HG02571 (cell line): ENCODE measurements at regions not wholly inside any gene's neighbourhood (a gene's known extent, or its start where the extent isn't known, plus 50 kb on each side); places are given as distances from the start of the nearest gene placed in this dataset.
"Not testable (repeated sequence)": the region's sequence is repeated elsewhere in the genome, so short reads cannot be mapped to it uniquely, and the experiment has no call there.

ENCODE experiments used
- ATAC-seq: cut with Tn5 transposase; IDR thresholded peaks from one replicate; pipeline ENCODE4 v1.9.1; 2021; ENCODE audit warnings: mild to moderate bottlenecking, moderate library complexity; ENCODE audit not compliant: unreplicated experiment

DNA sequence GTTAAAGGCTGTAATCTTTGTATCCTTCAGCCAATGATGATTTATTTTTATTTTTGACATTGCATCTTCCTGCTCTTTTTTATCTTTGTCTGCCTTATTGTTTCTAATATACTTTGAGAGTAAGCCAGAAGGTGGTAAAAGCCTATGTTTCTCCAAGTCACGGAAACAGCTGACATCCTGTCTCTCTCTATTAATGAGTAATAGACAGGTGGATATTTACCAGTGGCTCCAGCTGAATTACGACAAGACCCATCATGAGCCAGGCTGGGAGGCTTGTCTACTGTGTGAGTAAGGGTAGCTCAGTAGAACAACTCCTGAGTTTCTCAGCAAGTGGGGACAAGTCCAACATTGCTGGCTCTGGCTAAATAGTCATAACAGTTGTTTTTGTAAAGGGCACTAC, 166.6 kb downstream of the NDFIP2 start:
- no peak for ATAC-seq

DNA sequence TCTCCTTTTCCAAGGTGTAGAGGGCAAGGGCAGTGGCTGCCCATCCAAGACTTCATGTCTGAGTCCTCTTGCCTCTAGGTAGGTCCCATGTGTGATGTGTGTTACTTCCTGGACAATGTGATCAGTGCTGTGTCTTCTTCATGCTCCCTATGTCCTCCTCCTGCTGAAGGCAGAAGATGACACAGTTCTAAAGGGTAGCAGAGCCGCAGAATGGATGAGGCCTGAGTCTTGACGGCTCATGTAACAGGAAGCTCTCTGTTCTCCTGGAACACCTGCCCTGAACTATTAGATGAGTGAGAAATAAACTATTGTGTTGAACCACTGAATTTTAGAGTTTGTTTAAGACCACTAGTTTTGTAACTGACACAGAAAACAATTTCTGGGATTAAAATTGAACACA, 165.9 kb downstream of the NDFIP2 start:
- no peak for ATAC-seq

DNA sequence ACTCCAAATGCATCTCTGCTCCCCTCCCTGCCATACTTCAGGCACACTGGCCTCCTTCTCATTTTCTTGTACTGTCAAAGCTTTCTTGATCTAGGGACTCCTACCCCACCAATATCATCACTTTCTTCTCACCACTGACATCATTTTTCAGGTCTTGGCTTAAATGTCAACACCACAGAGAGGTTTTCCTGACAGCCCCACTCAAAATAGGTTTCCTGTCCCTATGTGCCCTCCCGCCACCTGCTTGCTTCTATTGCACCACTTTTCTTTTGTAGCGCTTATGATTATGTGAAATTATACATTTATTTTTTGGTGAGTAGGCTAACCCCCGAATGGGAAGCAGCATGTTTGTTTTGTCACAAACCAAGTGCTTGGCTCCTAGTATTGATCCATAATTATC, 164.6 kb downstream of the NDFIP2 start:
- ATAC-seq = no peak

DNA sequence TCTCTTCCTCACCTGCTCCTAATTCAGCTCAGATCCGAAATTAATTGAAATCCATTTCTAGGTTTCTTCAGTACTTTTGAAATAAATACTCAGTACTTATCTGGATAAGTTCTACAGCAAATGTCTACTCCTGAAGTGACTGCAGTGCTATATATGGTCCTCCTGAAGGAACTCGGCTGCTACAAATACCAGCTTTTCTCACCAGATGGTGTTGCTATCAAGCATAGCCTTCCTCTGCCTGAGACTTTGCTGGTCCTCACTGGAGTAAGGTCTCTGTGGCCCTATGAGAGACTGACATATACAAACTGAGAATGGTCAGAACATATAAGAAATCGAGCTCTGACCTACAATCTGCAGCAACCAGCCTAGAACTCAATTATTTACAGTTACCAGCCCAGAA, 161.6 kb downstream of the NDFIP2 start:
- ATAC-seq = no peak

DNA sequence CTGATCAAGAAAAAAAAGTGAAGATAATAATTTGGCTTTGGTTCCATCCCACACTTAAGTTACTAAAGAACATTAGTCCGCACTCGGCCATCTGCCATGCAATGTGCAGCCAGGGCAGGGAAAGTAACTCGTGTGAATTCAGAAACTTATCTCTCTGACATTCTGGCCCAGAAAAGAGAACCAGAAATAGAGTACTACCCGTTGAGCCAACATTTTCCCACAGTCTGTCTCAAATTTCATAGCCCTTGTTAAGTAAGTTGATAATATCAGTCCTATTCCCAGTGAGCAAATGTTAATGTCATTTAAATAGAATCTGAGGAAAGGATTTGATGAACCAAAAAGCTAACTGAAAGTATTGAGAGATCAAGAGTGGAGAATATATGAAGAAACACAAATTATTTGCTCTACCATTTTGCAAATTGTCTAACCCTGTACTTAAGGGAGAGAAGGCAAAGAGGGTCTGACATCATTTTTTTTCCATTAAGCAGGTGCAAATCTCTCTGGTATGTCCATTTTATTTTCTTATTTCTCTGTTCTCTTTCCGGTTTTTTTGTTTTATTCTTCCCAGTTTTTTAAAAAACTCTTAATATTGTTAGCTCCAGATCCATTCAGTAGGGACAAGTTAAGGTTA, 156.3 kb downstream of the NDFIP2 start:
- no peak for ATAC-seq

DNA sequence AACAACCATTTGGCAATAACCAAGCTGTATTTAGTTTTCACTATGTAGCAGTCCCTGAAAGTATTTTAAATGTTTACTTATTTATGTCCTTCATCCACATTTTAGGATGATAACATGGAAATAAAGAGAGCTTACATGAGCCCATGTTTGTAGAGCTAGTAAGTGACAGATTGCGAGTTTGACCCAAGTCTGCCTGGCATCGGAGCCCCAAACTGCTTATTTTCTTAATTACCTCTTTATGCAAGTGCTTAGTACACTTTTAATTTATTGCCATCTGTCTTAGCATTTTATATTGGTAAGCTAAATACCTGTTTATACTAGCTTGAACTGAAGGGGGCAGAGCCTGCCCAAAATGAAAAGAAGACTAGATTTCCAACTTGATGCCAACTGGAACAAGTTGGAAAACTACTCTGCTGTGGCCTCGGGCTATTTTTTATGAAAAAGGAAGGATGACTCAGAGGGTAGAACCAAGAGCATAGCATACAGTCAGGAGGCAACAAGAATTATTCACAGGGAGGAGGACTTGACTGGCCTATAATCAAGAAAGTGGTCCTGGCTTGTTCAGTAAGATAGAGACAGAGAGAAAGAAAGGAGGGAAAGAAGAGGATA, 150.2 kb downstream of the NDFIP2 start:
- ATAC-seq = no peak

DNA sequence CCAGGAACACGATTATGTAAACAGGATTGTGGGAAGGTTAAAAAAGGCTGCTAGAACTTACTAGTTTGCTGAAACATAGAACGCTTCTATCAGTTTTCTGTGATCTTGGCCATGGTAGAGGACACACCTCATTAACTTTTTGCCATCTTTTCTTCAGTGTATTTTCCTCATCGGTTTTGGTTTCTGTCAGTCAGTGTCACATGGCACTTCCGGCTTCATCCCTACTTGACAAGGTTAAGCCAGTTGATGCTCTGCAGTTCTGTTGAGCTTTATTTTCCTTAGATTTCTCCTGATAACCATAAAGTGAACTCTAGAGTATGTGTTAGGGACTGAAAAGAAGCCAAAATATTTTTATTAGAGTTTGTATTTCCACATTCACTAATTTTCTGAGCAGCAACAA, 147.5 kb downstream of the NDFIP2 start:
- no peak for ATAC-seq

DNA sequence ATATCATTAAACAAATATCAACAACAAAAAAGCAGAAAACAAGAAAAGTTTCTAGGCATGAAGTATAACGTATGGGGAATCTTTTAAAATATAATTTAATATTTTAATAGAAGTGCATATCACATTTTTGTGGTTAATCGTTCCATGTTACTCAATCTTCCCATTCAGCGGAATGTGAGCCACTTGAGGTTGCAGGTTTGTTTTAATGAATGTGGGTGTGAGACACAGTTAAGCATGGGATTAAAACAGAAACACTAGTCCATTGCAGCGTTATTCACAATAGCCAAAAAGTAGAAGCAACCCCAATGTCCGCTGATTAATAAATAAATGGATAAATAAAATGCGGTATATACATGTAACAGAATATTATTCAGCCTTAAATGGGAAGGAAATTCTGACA, 146.0 kb downstream of the NDFIP2 start:
- no peak for ATAC-seq

DNA sequence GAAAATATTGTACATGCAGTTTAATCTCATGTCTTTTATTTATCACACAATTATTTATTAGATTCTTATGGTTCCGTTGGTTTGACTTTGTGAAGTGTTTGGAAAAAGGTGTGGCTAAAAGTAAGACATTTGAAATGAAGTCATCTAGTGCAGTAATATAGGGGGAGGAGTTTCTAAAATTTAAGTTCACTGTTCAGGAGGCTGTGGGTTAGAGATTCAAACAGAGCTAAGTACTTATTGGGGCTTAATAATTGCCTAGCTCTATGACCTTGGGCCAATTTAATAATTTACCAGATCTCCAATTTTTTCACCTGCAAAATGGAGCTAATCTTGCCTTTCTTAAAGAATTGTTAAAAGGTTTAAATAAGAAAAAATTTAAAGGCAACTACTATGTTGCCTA, 144.6 kb downstream of the NDFIP2 start:
- ATAC-seq = no peak

DNA sequence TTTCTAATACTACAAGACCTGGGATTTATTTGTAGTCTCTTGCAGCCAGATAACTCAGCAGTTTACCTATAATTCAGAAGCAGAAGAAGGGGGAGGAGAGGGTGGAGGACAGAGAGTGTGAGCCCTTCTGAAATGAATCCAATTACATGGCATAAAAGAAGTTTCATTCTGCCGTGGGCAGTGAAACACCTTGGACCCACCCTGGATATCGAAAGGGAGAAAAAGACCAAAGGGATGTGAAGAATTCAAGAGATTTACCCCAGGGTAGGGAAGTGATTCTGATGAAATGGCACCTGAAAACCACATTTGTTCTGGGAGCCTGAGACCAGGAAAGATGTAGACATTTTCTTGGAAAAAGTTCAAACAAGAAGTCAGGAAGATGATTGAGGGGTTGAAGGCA, 140.9 kb downstream of the NDFIP2 start:
- ATAC-seq = no peak

DNA sequence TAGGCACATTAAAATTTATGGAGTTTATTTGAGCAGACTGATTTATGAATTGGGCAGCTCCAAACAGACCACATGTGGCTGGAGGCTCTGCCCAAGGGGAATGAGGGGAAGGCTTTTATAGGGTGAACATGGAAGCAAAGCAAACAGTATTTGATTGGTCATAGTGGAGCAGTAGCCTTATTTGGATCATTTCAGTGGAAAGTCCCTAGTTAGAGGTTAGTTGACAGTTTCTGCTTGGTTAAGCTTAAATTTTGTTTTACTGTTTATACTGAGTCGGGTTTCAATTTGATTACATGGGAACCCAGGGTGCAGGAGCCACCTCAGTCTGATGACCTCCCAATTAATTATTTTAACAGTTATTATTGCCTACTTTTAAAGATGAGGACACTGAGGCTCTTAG, 140.5 kb downstream of the NDFIP2 start:
- no peak for ATAC-seq

DNA sequence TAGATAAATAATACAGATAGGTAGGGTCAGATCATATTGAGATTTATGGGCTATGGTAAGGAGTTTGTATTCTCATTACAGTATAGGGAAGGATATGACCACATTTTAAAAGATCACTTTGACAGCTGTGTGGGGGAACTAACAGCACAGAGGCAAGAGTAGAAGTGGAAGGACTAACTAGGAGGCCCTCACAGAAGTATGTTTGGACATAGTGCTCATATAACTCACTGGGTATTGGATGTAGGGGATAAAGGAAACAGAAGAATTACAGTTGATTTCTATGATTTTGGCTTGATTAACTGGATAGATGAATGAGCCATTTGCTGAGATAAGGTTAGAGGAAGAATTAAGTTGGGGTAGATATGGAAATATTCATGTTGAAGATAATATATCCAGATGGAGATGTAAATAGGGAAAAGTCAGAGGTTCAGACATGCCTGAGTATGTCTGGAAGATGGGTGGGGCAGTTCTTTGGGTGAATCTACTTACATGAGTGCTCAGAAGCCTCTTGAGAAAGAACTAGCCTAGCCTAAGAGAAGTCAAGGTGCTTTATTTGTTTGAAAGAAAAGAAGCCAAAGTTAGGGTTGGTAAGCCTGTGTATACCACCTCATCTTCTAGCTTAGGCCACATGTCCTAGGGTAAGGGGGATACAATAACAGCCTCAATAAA, 133.4 kb downstream of the NDFIP2 start:
- no peak for ATAC-seq

DNA sequence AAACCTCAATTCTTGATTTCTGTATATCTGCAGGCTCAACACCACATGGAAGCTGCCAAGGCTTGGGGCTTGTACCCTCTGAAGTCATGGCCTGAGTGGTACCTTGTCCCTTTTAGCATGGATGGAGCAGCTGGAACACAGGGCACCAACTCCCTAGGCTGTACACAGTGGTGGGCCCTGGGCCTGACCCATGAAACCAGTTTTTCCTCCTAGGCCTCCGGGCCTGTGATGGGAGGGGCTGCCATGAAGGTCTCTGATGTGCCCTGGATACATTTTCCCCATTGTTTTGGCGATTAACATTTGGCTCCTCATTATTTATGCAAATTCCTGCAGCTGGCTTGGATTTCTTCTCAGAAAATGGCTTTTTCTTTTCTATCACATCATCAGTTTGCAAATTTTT, 131.6 kb downstream of the NDFIP2 start:
- ATAC-seq = no peak

DNA sequence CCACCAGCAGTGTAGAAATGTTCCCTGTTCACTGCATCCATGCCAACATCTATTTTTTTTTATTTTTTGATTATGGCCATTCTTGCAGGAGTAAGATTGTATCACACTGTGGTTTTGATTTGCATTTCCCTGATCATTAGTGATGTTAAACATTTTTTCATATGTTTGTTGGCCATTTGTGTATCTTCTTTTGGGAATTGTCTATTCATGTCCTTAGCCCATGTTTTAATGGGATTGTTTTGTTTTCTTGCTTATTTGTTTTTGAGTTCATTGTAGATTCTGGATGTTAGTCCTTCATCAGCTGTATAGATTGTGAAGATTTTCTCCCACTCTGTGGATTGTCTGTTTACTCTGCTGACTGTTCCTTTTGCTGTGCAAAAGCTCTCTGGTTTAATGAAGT, 126.9 kb downstream of the NDFIP2 start:
- ATAC-seq = not testable (repeated sequence)
